SK-N-DZ (cell line): ENCODE measurements at regions not wholly inside any gene's neighbourhood (a gene's known extent, or its start where the extent isn't known, plus 50 kb on each side); places are given as distances from the start of the nearest gene placed in this dataset.
A peak's percentile ranks its signal among the peaks of the same experiment; 100 is the strongest.
"Not testable (repeated sequence)": the region's sequence is repeated elsewhere in the genome, so short reads cannot be mapped to it uniquely, and the experiment has no call there.

Experiments used
- DNase-seq: peaks from one replicate; pipeline ENCODE4 v3.0.0-alpha.2; 2015; ENCODE audit warnings: low spot score

DNA sequence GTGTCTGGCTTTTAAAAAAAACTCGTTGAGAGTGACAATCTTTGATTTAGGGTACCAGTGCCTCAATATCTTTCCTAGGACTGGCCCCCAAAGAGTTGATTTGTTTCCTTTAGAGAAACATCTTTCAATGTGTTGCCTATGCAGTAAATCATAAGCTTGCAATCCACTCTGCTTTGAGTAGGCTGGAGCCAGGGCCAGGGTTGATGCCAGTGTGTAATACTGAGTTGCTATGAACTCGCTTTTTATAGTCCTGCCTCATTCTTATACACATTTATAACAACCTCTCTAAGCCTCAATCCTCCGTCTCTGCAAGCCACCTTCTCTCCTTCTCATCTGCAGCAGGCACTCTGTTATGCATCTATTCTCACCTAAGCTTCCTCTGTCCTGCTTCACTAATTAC is 674.9 kb upstream of the POM121L12 start:
- DNase-seq: no peak

DNA sequence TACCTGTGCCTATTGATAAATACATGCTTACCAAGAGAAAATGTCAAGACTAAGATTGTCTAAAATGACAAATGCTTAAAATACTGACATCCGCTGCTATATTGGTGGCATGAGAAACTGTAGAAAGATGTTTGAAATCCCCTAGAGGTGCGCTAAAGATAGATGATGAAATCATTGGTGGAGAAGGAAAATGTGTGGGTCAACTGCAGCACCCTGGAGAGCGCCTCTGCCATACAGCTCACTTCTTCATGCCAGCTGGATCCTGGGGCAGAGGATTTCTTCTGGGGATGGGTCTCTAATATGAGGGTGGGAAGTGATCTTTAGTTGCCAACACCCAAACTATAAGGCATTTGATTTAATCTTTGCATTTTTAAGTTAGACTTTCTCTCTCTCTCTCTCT is 680.4 kb upstream of the POM121L12 start:
- no peak for DNase-seq

DNA sequence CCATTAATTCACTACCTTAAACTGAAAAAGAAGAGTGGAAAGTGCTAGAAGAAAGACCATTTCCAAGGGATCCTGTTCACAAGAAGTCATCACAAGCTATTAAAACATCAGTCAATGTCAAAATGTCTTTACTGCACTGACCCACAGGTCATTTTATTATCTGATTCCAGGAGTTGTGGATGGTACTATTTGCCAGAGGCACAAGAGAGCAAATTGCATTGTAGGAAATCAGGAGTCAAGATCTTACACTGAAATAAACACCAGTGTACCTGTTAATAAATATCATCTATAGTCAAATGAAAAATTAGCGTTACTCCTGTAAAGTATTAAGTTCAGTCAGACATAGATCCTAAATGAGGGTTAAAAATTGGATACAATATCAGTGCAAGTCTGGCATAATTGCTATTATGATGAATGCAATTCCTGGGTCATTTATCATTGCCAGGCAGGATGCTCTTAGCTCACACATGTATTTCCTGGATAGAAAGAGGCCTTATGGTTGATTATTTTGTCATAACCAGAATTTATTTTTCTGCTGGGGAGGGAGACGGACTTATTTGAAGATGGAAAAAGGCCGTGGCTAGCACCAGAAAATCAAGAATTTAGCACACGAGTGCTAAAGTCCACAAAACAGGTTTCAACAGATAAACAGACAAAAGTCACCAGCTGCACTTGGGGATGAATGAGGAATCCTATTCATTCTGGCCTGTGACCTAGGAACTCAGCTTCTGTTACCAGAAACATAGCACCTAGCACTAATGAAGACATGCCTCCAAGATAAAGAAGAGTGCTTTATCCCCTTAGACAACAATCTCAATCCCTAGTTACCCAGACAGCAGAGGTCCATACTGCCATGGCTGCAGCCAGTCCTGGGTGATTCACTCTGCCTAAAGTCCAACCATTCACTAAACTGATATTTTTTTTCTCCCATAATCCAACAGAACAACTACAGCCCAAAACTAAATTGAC is 683.1 kb upstream of the POM121L12 start:
- DNase-seq: peak; percentile 30

DNA sequence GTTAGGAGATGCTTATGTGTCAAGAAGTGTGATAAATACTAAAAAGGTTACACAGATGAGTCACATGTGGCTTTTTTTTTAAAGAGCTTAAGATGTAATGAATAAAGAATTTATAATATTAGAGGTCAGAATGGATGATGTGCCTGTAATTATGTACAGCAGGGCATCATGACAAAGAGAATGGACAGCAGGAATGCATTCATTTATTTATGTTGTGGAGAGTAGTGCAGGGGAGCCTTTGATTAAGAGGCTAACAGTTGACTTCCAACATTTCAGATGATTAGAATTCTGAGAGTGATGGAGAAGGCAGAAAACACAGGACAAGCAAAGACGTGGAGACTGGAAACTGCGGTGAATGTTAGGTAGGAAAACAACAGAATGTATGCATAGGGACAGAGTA is 691.4 kb upstream of the POM121L12 start:
- no peak for DNase-seq

DNA sequence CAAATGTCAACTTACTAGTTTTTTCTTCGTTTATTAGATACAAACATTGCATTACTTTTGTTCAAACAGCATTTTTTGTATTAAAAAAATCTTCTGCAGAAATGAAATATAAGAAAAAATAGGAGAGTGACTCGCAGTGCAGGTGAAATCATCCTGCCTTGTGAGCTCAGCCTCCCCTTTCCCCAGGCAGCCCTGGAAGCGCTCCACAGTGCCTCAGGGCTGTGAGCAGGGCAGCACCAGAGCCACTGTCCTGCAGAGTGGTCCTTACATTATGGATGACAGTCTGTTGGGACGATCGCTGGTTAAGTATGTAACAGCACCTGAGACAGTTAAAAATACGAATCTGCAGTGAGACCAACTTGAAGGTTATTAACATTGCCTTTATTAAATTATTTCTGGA is 695.4 kb upstream of the POM121L12 start:
- no peak for DNase-seq

DNA sequence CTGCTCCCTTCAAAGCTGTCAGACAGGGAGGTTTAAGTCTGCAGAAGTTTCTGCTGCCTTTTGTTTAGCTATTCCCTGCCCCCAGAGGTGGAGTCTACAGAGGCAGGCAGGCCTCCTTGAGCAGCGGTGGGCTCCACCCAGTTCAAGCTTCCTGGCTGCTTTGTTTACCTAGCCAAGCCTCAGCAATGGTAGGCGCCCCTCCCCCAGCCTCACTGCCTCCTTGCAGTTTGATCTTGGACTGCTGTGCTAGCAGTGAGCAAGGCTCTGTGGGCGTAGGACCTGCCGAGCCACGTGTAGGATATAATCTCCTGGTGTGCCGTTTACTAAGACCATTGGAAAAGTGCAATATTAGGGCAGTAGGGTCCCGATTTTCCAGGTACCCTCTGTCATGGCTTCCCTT is 707.1 kb upstream of the POM121L12 start:
- not testable (repeated sequence) for DNase-seq

DNA sequence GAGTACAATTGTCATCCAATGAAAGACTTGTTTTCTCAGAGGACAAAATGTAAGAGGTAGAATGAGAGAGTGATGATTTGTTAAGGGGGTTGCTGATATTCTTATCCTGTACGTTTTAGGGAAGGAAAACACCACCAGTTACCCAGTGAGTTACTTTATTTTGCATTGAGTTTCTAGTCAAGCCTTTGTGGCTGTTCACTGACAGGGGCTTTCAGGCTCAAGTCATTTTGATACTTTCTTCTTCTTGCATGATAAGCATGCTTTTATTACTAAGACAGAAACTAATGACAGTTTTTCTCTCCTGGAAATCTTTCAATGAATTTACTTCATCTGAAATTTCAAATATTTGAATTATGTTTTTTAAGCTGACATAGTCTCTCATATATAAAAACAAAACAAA is 710.2 kb upstream of the POM121L12 start:
- no peak for DNase-seq

DNA sequence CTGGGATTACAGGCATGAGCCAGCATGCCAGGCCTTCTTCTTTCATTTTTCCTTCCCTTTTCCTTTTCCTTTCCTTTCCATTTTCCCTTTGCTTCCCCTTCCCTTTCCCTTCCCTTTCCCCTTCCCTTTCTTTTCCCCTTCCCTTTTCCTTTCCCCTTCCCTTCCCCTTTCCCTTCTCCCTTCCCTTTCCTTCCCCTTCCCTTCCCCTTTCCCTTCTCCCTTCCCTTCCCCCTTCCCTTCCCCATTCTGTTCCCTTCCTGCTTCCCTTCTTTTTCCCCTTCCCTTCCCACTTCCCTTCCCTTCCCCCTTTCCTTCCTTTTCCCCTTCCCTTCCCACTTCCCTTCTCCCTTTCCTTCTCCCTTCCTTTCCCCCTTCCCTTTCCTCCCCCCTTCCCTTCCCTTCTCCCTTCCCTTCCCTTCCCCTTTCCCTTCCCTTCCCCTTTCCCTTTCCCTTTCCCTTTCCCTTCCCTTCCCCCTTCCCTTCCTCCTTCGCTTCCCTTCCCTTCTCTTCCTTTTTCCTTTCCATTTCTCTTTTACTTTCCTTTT is 712.2 kb upstream of the POM121L12 start:
- no peak for DNase-seq

DNA sequence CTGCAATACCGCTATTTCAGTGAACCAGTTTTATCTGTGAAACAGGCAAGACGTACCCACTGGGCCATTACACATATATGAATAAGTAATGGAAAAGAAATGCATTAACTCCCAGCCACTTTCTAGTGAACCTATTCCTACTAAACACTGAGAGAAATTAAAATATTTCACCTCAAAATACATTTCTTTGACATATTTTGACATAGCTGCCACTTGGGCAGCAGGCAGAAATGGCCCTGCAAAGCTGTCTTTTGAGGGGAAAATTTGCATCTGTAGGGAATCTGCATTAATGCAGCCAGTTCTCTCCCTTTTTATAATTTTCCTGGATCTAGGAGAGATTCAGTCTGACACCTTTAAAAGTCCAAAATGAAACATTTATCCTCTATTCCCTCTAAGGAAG is 714.8 kb upstream of the POM121L12 start:
- DNase-seq: no peak

DNA sequence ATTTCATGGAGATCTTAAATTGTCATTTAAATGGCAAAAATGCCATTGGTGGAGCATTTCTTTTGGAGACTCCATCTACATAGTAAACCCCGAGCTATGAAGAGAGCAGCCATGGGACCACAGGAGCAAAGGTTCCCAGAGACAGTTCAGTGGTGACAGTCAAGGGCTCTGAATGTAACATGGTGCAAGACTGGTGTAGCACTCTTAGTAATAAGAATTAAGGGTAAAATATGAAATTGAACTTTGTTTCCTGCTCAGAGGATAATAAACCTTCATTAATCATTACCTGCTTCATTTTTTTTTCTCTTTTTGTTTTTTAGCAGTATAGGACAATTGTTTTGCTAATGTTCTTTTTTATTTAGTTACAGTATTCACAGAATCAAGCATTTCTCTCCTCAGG is 717.5 kb upstream of the POM121L12 start:
- DNase-seq: no peak

DNA sequence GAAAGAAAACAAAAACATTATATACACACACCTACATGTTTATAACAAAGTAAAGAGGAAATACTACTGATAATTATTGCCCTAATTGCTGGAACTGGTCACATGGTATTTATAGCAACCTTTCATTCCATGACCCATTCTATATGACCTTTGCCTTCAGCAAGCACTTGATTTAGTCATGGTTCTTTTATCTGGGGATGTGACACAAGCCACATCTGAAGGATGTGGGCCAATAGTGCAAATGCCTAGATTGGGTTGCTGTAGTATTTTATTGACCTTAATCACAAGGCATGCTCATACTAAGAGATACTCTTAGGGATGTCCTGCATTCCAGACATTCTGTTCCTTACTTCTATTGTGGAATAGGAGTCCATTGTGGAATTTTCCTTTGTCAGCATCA is 723.5 kb upstream of the POM121L12 start:
- DNase-seq: no peak

DNA sequence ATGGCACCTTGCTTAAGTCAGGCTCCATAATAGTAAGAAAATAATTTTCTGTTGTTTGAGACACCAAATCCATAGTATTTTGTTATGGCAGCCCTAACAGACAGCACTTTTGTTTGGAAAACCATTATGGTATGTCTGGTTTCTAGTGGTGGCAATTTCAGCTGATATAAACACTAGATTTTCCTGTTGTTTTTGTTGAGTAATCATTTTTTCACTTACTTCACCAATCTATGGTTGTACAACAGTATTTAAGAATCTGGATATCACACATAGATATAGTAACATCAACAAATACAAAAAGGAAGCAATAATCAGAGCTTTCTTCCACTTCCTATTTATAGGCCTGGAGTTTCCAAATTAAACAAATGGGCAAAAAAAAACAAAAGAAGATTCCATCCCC is 725.8 kb upstream of the POM121L12 start:
- DNase-seq: no peak

DNA sequence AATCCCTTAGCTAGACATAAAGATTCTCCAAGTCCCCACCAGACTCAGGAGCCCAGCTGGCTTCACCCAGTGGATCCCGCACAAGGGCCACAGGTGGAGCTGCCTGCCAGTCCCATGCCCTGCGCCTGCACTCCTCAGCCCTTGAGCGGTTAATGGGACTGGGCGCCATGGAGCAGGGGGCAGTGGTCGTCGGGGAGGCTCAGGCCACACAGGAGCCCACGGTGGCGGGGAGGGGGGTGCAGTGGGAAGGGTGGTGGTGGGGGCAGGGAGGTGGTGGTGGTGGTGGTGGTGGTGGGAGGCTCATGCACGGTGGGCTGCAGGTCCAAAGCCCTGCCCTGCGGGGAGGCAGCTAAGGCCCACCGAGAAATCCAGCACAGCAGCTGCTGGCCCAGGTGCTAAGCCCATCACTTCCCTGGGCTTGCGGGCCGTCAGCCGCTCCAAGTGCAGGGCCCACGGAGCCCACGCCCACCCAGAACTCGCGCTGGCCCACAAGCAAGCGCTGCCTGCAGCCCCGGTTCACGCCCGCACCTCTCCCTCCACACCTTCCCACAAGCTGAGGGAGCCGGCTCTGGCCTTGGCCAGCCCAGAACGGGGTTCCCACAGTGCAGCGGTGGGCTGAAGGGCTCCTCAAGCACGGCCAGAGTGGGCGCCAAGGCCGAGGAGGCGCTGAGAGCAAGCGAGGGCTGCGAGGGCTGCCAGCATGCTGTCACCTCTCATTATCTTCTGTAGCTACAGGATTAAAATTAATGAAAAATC is 732.5 kb upstream of the POM121L12 start:
- no peak for DNase-seq

DNA sequence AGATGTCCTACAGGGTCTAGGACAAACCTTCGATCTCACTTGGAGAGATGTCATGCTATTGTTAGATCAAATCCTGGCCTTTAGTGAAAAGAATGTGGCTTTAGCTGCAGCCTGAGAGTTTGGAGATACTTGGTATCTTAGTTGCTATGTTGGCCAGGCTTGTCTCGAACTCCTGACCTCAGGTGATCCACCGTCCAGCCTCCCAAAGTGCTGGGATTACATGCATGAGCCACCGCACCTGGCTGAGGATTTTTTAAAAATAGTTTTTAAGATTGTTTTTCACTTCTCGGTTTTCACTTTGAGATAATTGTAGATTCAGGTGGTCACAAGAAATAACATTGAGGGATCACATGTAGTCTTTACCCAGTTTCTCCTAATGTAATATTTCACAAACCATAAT is 738.3 kb upstream of the POM121L12 start:
- no peak for DNase-seq

DNA sequence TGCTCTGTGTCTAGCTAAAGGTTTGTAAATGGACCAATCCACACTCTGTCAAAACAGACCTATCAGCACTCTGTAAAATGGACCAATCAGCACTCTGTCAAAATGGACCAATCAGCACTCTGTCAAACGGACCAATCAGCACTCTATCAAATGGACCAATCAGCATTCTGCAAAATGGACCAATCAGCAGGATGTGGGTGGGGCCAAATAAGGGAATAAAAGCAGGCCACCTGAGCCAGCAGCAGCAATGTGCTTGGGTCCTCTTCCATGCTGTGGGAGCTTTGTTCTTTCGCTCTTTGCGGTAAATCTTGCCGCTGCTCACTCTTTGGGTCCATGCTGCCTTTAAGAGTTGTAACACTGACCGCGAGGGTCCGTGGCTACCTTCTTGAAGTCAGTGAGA is 740.5 kb upstream of the POM121L12 start:
- DNase-seq: no peak

DNA sequence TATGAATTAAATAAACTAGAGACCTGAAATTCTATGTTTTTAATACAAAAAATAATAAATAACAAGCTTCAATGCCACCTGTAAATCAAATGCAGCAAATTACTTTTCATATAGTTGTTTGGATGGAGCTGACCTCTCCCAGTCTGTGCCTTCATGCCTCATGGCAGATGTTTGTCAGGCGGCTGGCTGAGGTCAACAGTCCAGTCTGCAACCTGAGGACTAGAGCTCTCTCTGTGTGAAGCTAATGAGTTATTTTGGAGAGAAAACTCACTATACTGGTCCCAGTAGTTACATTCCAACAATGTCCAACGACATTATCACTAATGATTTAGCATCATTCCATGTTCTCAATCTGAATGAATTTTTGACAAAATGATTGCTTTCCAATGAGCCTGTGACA is 746.2 kb upstream of the POM121L12 start:
- no peak for DNase-seq

DNA sequence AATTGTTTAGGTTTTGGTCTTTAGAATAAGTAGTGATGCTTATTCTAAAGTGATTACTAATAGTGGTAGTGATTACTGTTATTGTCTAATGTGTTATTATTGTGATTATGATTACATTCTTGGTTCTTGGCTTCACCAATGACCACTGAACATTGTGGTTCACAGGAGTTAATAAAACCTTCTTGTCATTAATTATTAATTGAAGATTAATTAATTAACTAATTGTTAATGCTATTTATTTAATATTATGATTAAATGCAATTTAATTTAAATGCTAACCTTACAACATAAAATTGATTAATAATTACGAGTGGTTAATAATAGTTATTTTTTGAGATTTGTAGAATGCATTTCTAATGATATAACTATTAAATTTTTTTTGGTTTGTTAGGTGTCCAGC is 747.7 kb upstream of the POM121L12 start:
- no peak for DNase-seq

DNA sequence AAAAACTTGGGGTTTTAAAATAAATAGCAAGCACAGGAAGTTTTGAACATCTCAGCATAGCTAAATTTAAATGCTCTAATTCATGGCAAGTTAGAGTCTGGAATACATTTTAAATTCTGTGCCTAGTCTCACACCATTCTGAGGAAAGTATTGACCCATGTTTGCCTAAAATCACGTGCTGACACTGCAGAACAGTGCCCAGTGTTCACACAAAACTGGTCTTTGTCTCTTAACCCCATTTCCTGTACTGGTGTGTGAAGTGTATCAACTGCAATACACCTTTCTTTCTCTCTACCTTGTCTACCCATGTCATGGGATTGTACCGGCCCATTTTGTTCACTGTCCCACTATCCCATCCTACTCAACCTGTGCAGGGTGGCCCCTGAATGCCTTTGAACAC is 749.7 kb upstream of the POM121L12 start:
- no peak for DNase-seq

DNA sequence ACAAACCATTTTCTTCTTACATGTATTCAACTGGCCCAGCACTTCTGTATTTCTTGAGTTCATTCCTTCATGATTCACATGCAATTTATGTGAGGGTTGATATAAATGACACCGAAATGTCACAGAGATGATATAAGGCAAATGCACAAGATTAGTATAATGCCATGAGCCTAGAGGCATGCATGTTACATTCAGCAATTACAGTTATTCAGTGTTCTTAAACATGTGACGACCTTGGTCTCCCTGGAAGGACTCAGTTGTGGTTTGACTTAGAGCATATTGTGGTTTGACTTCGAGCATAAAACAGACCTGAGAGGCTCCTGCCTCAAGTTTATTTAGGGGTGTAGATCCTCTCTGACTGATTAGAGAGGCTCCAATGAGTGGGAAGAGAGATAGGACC is 752.1 kb upstream of the POM121L12 start:
- no peak for DNase-seq

DNA sequence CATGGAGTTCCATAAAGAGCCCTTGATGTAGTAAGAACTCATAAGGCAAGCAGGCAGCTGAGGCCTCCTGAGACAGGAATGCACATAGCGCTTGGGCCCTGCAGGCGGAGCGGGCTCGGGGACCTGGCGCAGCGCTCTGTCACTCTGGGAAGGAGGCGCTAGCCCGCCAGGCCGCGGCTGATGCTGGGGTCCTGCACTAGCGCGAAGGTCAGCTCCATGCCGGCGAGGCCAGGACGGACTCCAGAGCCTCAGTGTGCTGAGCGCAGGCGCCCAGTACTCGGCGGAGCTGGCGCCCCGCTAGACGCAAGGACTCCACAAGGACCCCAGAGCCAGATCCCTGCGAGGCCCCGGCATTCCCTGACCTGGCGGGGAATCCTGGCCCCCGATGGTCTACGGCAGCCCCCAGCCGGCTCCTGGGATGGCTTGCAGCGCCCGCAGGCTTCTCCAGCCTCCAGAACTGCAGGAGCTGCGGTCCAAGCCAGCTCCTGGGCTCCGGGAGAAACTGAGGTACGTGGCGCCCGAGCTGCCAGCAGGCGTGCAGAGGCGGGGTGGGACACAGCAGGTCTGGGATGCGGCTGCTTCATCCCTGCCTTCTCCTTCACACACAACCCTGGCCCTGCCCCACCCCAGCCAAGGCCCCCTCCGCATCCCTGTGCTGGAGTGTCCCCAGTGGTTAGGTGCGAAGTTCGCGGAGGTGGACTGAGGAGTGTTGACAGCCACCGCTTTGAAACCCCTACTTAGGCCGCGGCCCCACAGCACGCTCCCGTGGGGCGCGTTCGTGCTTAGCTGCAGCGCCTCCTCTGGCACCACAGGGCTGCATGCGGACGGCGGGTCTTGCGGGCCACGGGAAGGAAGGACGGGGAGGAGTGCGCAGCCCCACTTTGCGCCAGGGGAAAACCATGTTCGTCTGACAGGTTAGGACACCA is 761.5 kb upstream of the POM121L12 start:
- no peak for DNase-seq

DNA sequence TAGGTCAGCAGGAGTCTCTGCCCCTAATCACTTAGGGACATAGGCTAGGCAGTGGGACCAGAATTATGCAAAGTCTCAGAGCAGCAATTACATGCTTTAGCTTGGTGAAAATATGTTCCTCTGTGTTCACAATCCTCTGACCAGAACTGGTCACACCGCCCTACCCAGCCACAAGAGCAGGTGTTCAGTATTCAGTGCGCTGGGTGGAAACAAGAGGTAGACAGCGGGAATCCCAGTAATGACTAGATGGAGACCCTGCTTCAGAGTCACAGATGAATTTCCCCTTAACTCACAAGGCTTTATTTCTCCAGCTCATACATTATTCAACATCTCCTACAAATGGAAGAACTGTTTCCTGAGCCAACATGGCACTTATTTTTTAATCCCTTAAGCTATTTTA is 763.7 kb upstream of the POM121L12 start:
- DNase-seq: no peak

DNA sequence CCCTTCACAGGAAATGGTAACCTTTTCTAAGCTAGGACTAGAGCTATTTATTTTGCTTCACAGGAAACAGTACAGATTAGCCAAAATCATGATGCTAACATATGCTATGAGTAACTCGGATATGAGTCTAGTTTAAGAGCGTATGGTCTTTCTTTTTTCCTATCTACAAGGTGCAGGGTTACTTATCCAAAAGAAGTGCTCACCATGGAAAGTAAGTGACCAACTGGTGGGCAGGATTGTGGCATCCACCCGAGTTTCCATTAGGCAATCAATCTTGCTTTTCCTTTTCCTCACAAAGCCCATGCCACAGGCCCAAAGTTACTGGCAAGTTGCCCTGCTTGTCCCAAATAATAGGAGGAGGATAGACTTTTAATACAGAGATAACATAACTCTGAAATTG is 765.1 kb upstream of the POM121L12 start:
- DNase-seq: no peak
